ENCODE measurements at regions not wholly inside any gene's neighbourhood (a gene's known extent, or its start where the extent isn't known, plus 50 kb on each side); places are given as distances from the start of the nearest gene placed in this dataset.

GRCh38 chr2:175310813-175311504 lies 129.4 kb upstream of the ATP5MC3 start:
- TF ChIP-seq POLR2A (IDR thresholded peaks at IDR 0.05) (no peak), POLR2AphosphoS5 (IDR thresholded peaks at IDR 0.05) (no peak)
